ENCODE measurements at regions not wholly inside any gene's neighbourhood (a gene's known extent, or its start where the extent isn't known, plus 50 kb on each side); places are given as distances from the start of the nearest gene placed in this dataset.
A peak's percentile ranks its signal among the peaks of the same experiment; 100 is the strongest.

DNA sequence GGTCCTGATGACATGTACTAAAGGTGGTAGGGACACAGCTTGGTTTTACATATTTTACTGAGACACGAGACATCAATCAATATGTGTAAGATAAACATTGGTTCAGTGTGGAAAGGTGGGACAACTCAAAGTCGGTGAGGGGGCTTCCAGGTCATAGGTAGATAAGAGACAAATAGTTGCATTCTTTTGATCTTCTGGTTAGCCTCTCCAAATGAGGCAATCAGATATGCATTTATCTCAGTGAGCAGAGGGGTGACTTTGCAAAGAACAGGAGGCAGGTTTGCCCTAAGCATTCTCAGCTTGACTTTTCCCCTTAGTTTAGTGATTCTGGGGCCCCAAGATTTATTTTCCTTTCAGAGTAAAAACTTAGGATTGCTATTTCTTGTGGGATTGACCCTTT, 706.9 kb downstream of the GLUD2 start:
- Histone ChIP-seq H3K79me2 (ENCODE audit: low read length) (no peaks in the 10 kb centered on the region), H3K27ac (ENCODE audit: low read length) (no peak overlapping the region), H3K9me3 (replicated peaks; ENCODE audit: insufficient read depth, low read length) (no peaks in the 10 kb centered on the region), H3K9me2 (replicated peaks; ENCODE audit: insufficient read depth, low read length) (no peaks in the 10 kb centered on the region), H3K27me3 (replicated peaks; ENCODE audit: insufficient read depth, low read length) (no peaks in the 10 kb centered on the region), H3K4me3 (ENCODE audit: low read length) (no peak overlapping the region), H3F3A (ENCODE audit: insufficient read depth, low read length) (no peaks in the 10 kb centered on the region), H3K36me3 (replicated peaks; ENCODE audit: insufficient read depth, low read length) (no peaks in the 10 kb centered on the region), H4K20me1 (ENCODE audit: insufficient read depth, low read length) (no peaks in the 10 kb centered on the region), H2AFZ (ENCODE audit: low read length) (no peak overlapping the region), H3K4me1 (ENCODE audit: low read length) (no peaks in the 10 kb centered on the region), H3K4me2 (ENCODE audit: low read depth, low read length) (no peak overlapping the region), H3K9ac (ENCODE audit: low read length) (no peak overlapping the region)
- no peak for DNase-seq
- TF ChIP-seq EZH2 (optimal IDR thresholded peaks at IDR 0.05; ENCODE audit: low read depth, low read length) (no peak), EZH2phosphoT487 (IDR thresholded peaks at IDR 0.05; ENCODE audit: low read length) (no peak)
- TF ChIP-seq, protein P1, sequence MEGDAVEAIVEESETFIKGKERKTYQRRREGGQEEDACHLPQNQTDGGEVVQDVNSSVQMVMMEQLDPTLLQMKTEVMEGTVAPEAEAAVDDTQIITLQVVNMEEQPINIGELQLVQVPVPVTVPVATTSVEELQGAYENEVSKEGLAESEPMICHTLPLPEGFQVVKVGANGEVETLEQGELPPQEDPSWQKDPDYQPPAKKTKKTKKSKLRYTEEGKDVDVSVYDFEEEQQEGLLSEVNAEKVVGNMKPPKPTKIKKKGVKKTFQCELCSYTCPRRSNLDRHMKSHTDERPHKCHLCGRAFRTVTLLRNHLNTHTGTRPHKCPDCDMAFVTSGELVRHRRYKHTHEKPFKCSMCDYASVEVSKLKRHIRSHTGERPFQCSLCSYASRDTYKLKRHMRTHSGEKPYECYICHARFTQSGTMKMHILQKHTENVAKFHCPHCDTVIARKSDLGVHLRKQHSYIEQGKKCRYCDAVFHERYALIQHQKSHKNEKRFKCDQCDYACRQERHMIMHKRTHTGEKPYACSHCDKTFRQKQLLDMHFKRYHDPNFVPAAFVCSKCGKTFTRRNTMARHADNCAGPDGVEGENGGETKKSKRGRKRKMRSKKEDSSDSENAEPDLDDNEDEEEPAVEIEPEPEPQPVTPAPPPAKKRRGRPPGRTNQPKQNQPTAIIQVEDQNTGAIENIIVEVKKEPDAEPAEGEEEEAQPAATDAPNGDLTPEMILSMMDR (IDR thresholded peaks at IDR 0.05; ENCODE audit: low read length), result no peak

DNA sequence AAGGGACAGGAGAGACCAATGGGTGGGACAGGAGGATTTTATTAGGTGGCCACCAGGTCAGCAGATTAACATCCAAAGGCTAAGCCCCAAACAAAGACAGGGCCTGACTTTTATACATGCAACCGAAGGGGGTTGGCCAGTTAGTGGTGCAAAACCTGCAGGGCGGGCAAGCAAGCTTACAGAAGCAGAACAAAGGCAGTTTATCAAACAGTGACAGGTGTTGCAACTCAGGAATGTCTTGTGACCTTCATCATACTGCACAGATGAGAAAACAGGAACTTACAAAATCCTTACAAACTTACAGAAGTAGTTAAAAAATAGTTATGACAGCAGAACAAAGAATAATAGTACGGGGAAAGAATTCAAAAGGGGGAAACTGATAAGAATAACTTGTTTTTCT, 708.1 kb downstream of the GLUD2 start:
- Histone ChIP-seq H3K9me3 (replicated peaks; ENCODE audit: insufficient read depth, low read length) (no peaks in the 10 kb centered on the region), H3F3A (ENCODE audit: insufficient read depth, low read length) (no peaks in the 10 kb centered on the region), H3K79me2 (ENCODE audit: low read length) (no peaks in the 10 kb centered on the region), H3K4me3 (ENCODE audit: low read length) (no peak overlapping the region), H3K27me3 (replicated peaks; ENCODE audit: insufficient read depth, low read length) (no peaks in the 10 kb centered on the region), H3K27ac (ENCODE audit: low read length) (no peak overlapping the region), H4K20me1 (ENCODE audit: insufficient read depth, low read length) (no peaks in the 10 kb centered on the region), H3K9me2 (replicated peaks; ENCODE audit: insufficient read depth, low read length) (no peaks in the 10 kb centered on the region), H3K4me1 (ENCODE audit: low read length) (no peaks in the 10 kb centered on the region), H3K36me3 (replicated peaks; ENCODE audit: insufficient read depth, low read length) (no peaks in the 10 kb centered on the region), H3K9ac (ENCODE audit: low read length) (no peak overlapping the region), H3K4me2 (ENCODE audit: low read depth, low read length) (no peak overlapping the region), H2AFZ (ENCODE audit: low read length) (no peak overlapping the region)
- DNase-seq, result no peak
- TF ChIP-seq, protein P1 (IDR thresholded peaks at IDR 0.05; ENCODE audit: low read length), result no peak
- TF ChIP-seq EZH2phosphoT487 (IDR thresholded peaks at IDR 0.05; ENCODE audit: low read length) (no peak), EZH2 (optimal IDR thresholded peaks at IDR 0.05; ENCODE audit: low read depth, low read length) (no peak)

DNA sequence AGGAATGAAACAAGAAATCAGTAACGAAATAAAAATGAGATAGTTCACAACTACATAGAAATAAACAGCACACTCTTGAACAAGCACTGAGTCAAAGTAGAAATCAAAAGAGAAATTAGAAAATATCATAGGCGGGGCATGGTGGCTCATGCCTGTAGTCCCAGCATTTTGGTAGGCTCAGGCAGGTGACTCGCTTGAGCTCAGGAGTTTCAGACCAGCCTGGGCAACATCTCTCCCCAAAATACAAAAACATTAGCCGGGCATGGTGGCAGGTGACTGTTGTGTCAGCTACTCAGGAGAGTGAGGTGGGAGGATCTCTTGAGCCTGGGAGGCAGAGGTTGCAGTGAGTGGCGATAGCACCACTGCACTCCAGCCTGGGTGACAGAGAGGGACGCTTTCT, 714.4 kb downstream of the GLUD2 start:
- Histone ChIP-seq H3K9me2 (replicated peaks; ENCODE audit: insufficient read depth, low read length) (no peaks in the 10 kb centered on the region), H3K9me3 (replicated peaks; ENCODE audit: insufficient read depth, low read length) (no peaks in the 10 kb centered on the region), H3K4me1 (ENCODE audit: low read length) (0 out of 2 replicates have a peak, but pooled peaks cover 3% of the 10 kb centered on the region), H3K79me2 (ENCODE audit: low read length) (no peaks in the 10 kb centered on the region), H2AFZ (ENCODE audit: low read length) (peak overlapping the region; percentile 9; the same call in 1 of the 2 replicates), H3K4me3 (ENCODE audit: low read length) (no peak overlapping the region), H3K4me2 (ENCODE audit: low read depth, low read length) (peak overlapping the region; percentile 10; the same call in 1 of the 2 replicates), H4K20me1 (ENCODE audit: insufficient read depth, low read length) (no peaks in the 10 kb centered on the region), H3K9ac (ENCODE audit: low read length) (no peak overlapping the region), H3K27ac (ENCODE audit: low read length) (peak overlapping the region; percentile 41; the same call in 1 of the 2 replicates), H3K36me3 (replicated peaks; ENCODE audit: insufficient read depth, low read length) (no peaks in the 10 kb centered on the region), H3K27me3 (replicated peaks; ENCODE audit: insufficient read depth, low read length) (no peaks in the 10 kb centered on the region), H3F3A (ENCODE audit: insufficient read depth, low read length) (peaks cover 3% of the 10 kb centered on the region; the same call in 1 of the 2 replicates)
- DNase-seq, result peak; percentile 89
- TF ChIP-seq, protein P1 (IDR thresholded peaks at IDR 0.05; ENCODE audit: low read length), result no peak
- TF ChIP-seq EZH2 (optimal IDR thresholded peaks at IDR 0.05; ENCODE audit: low read depth, low read length), result no peak
- TF ChIP-seq EZH2phosphoT487 (IDR thresholded peaks at IDR 0.05; ENCODE audit: low read length), result no peak
